HG03342 (cell line): ENCODE measurements at regions not wholly inside any gene's neighbourhood (a gene's known extent, or its start where the extent isn't known, plus 50 kb on each side); places are given as distances from the start of the nearest gene placed in this dataset.
"Not testable (repeated sequence)": the region's sequence is repeated elsewhere in the genome, so short reads cannot be mapped to it uniquely, and the experiment has no call there.

Source experiments
- ATAC-seq: cut with Tn5 transposase; IDR thresholded peaks from one replicate; pipeline ENCODE4 v1.9.1; 2021; ENCODE audit warnings: mild to moderate bottlenecking, moderate library complexity; ENCODE audit not compliant: unreplicated experiment

GRCh38 chr2:126189527-126189926, 466.4 kb upstream of the GYPC start:
- no peak for ATAC-seq

GRCh38 chr2:126200538-126200937, 455.4 kb upstream of the GYPC start:
- no peak for ATAC-seq

GRCh38 chr2:126208266-126208665, 447.7 kb upstream of the GYPC start:
- ATAC-seq = no peak

- ATAC-seq = no peak
Observed at GRCh38 chr2:126212735-126213134, 443.2 kb upstream of the GYPC start.

- no peak for ATAC-seq
Observed at GRCh38 chr2:126219081-126219480, 436.9 kb upstream of the GYPC start.

GRCh38 chr2:126220331-126220730, 435.6 kb upstream of the GYPC start:
- no peak for ATAC-seq

GRCh38 chr2:126221506-126221905, 434.5 kb upstream of the GYPC start:
- ATAC-seq = no peak

- ATAC-seq = no peak
Observed at GRCh38 chr2:126222278-126222677, 433.7 kb upstream of the GYPC start.

GRCh38 chr2:126224776-126225175, 431.2 kb upstream of the GYPC start:
- ATAC-seq = no peak

- no peak for ATAC-seq
Observed at GRCh38 chr2:126227250-126227649, 428.7 kb upstream of the GYPC start.

GRCh38 chr2:126228531-126228930, 427.4 kb upstream of the GYPC start:
- ATAC-seq = no peak

GRCh38 chr2:126238251-126238650, 417.7 kb upstream of the GYPC start:
- no peak for ATAC-seq

GRCh38 chr2:126239320-126239955, 416.5 kb upstream of the GYPC start:
- ATAC-seq = no peak

GRCh38 chr2:126241001-126241400, 415.0 kb upstream of the GYPC start:
- ATAC-seq = no peak

GRCh38 chr2:126241411-126241810, 414.5 kb upstream of the GYPC start:
- no peak for ATAC-seq

- ATAC-seq = peak; percentile 66
Observed at GRCh38 chr2:126244937-126245336, 411.0 kb upstream of the GYPC start.

GRCh38 chr2:126253669-126254068, 402.3 kb upstream of the GYPC start:
- ATAC-seq = no peak

- ATAC-seq = no peak
Observed at GRCh38 chr2:126264625-126265024, 391.3 kb upstream of the GYPC start.

GRCh38 chr2:126269911-126270310, 386.0 kb upstream of the GYPC start:
- no peak for ATAC-seq

GRCh38 chr2:126270587-126270986, 385.4 kb upstream of the GYPC start:
- no peak for ATAC-seq

- no peak for ATAC-seq
Observed at GRCh38 chr2:126272401-126272800, 383.6 kb upstream of the GYPC start.

- no peak for ATAC-seq
Observed at GRCh38 chr2:126275098-126275497, 380.9 kb upstream of the GYPC start.

- not testable (repeated sequence) for ATAC-seq
Observed at GRCh38 chr2:126276268-126276667, 379.7 kb upstream of the GYPC start.
